HCT116 (cell line): ENCODE measurements at regions not wholly inside any gene's neighbourhood (a gene's known extent, or its start where the extent isn't known, plus 50 kb on each side); places are given as distances from the start of the nearest gene placed in this dataset.

ENCODE experiments used
- ATAC-seq: fragments of 200-7000 bp; cut with Tn5 transposase; 2 replicates; pipeline ENCODE4 v1.9.1; 2020; ENCODE audit warnings: mild to moderate bottlenecking, moderate library complexity
- BruUV-seq: library from RNA; stranded (reverse); fragments of 400-500 nt; replicated peaks from 2 replicates; lab custom pipeline; 2021; lab: Mats Ljungman, UMichigan
- CTCF ChIA-PET: fragments of 300-600 bp; sonication (Branson Sonifier 250); formaldehyde crosslinking; loops from one replicate; lab custom pipeline; 2021; ENCODE audit warnings: antibody characterized with exemption; lab: Charles Lee
- POLR2A ChIA-PET: fragments of 300-600, 350-600 bp; sonication (Branson Sonifier 250); formaldehyde crosslinking; loops from one replicate; lab custom pipeline; 2021; ENCODE audit warnings: antibody characterized with exemption; lab: Charles Lee
- RAD21 ChIA-PET, 2 experiments: fragments of 300-600 bp; sonication (Branson Sonifier 250); formaldehyde crosslinking; loops; one replicate each; lab custom pipeline; 2023; ENCODE audit warnings: low total read pairs in 2 of 2; ENCODE audit not compliant: uncharacterized antibody in 2 of 2, unreplicated experiment in 2 of 2, low non-redundant PET in 1 of 2; lab: Charles Lee
- DNase-seq: peaks from one replicate; pipeline ENCODE4 v3.0.0-alpha.2; 2010; ENCODE audit warnings: low read depth, low spot score
- H2AFZ ChIP-seq: fragments of 200-600 bp; shearing (Covaris generic), sonication (generic); 2 replicates; pipeline ENCODE4 v1.6.1; 2017; ENCODE audit warnings: low read depth, mixed run types, mixed read lengths, antibody characterized with exemption, low read length; ENCODE audit not compliant: poor library complexity, severe bottlenecking
- H3K27ac ChIP-seq: 2 replicates; pipeline ENCODE4 v1.5.1; 2012; ENCODE audit warnings: low read depth, low read length
- H3K27me3 ChIP-seq: fragments of 200-600 bp; sonication (generic); 2 replicates; pipeline ENCODE4 v1.6.1; 2016; ENCODE audit warnings: mixed run types, low read length, mixed read lengths; ENCODE audit not compliant: insufficient read depth
- H3K36me3 ChIP-seq, 2 experiments: fragments of 200-500 bp in 1 of 2; fragments of 200-600 bp in 1 of 2; sonication (Bioruptor generic) in 1 of 2; sonication (generic) in 1 of 2; 2 replicates each; pipeline versions ENCODE4 v1.5.1 to v1.6.1; 2014 to 2016; ENCODE audit warnings: low read length in 2 of 2, inconsistent platforms in 1 of 2, mixed read lengths in 1 of 2, mixed run types in 1 of 2; ENCODE audit not compliant: insufficient read depth in 2 of 2, control insufficient read depth in 1 of 2
- H3K4me1 ChIP-seq, 2 experiments: fragments of 200-600 bp in 1 of 2; sonication (generic) in 1 of 2; 2 replicates each; pipeline versions ENCODE4 v1.5.1 to v1.6.1; 2012 to 2017; ENCODE audit warnings: low read length in 2 of 2, inconsistent platforms in 1 of 2, mild to moderate bottlenecking in 1 of 2, mixed read lengths in 1 of 2, mixed run types in 1 of 2, moderate library complexity in 1 of 2; ENCODE audit not compliant: insufficient read depth in 2 of 2, control insufficient read depth in 1 of 2
- H3K4me2 ChIP-seq: fragments of 200-600 bp; sonication (generic); 2 replicates; pipeline ENCODE4 v1.6.1; 2017; ENCODE audit warnings: mixed run types, low read length, mixed read lengths
- H3K4me3 ChIP-seq, 2 experiments: fragments of 200-600 bp in 1 of 2; sonication (generic) in 1 of 2; replicated peaks in 1 of 2; 2 replicates each; pipeline ENCODE4 v1.5.1; 2011 to 2016; ENCODE audit warnings: low read length in 2 of 2, control low read depth in 1 of 2, low read depth in 1 of 2, mild to moderate bottlenecking in 1 of 2, mixed read lengths in 1 of 2, mixed run types in 1 of 2
- H3K79me2 ChIP-seq: fragments of 200-600 bp; sonication (generic); 2 replicates; pipeline ENCODE4 v1.6.1; 2017; ENCODE audit warnings: mild to moderate bottlenecking, mixed run types, low read length, moderate library complexity, mixed read lengths; ENCODE audit not compliant: insufficient read depth
- H3K9ac ChIP-seq: fragments of 200-600 bp; sonication (generic); 2 replicates; pipeline ENCODE4 v1.6.1; 2016; ENCODE audit warnings: low read length, mixed read lengths
- H3K9me2 ChIP-seq: fragments of 200-600 bp; sonication (generic), shearing (Covaris generic); 2 replicates; pipeline ENCODE4 v1.6.1; 2017; ENCODE audit warnings: mixed run types, mild to moderate bottlenecking, moderate library complexity; ENCODE audit not compliant: insufficient read depth
- H3K9me3 ChIP-seq, 2 experiments: fragments of 200-500 bp in 1 of 2; fragments of 200-600 bp in 1 of 2; sonication (Bioruptor generic) in 1 of 2; sonication (generic) in 1 of 2; 2 replicates each; pipeline ENCODE4 v1.6.1; 2014 to 2017; ENCODE audit warnings: low read length in 2 of 2, mixed read lengths in 2 of 2, inconsistent platforms in 1 of 2, low read depth in 1 of 2, mild to moderate bottlenecking in 1 of 2, mixed run types in 1 of 2, moderate library complexity in 1 of 2; ENCODE audit not compliant: control insufficient read depth in 1 of 2, insufficient read depth in 1 of 2
- H4K20me1 ChIP-seq: fragments of 200-600 bp; sonication (generic), shearing (Covaris generic); 2 replicates; pipeline ENCODE4 v1.6.1; 2017; ENCODE audit warnings: mixed run types, mild to moderate bottlenecking, moderate library complexity; ENCODE audit not compliant: insufficient read depth
- ATF3 ChIP-seq: IDR thresholded peaks from 2 replicates; pipeline ENCODE4 v1.6.1; 2012
- EGR1 ChIP-seq: IDR thresholded peaks from 2 replicates; pipeline ENCODE4 v1.6.1; 2012; ENCODE audit warnings: low read depth
- ELF1 ChIP-seq: IDR thresholded peaks from 2 replicates; pipeline ENCODE4 v1.6.1; 2012; ENCODE audit warnings: low read depth, borderline replicate concordance
- EZH2 ChIP-seq: fragments of 200-600 bp; sonication (generic); IDR thresholded peaks from 2 replicates; pipeline ENCODE4 v1.6.1; 2017; ENCODE audit warnings: antibody characterized with exemption, mixed run types
- JUND ChIP-seq: IDR thresholded peaks from 2 replicates; pipeline ENCODE4 v1.6.1; 2012
- POLR2A ChIP-seq: IDR thresholded peaks from 2 replicates; pipeline ENCODE4 v1.7.0; 2011; ENCODE audit warnings: borderline replicate concordance; ENCODE audit not compliant: insufficient read depth, insufficient read length; ENCODE audit errors: extremely low read depth
- POLR2AphosphoS5 ChIP-seq: IDR thresholded peaks from 2 replicates; pipeline ENCODE4 v1.6.1; 2011; ENCODE audit warnings: mild to moderate bottlenecking, low read depth, low read length, moderate library complexity
- RAD21 ChIP-seq: IDR thresholded peaks from 2 replicates; pipeline ENCODE4 v1.6.1; 2012; ENCODE audit warnings: low read depth, mild to moderate bottlenecking
- SIN3A ChIP-seq: IDR thresholded peaks from 2 replicates; pipeline ENCODE4 v1.6.1; 2012; ENCODE audit warnings: low read depth
- ZBTB33 ChIP-seq: IDR thresholded peaks from 2 replicates; pipeline ENCODE4 v1.6.1; 2011; ENCODE audit warnings: mild to moderate bottlenecking, low read length, moderate library complexity; ENCODE audit not compliant: insufficient replicate concordance; ENCODE audit errors: extremely low read depth
- ZFX ChIP-seq: fragments of 450-650 bp; IDR thresholded peaks from 2 replicates; pipeline ENCODE4 v1.6.1; 2017
- ZNF274 ChIP-seq: fragments of 200-500 bp; sonication (Bioruptor generic); IDR thresholded peaks from 2 replicates; pipeline ENCODE4 v1.6.1; 2014; ENCODE audit warnings: mild to moderate bottlenecking, low read depth, low read length, inconsistent platforms
- intact Hi-C: fragments of 100-400 bp; cut with micrococcal nuclease; formaldehyde crosslinking; loops from 2 replicates; pipeline ENCODE4 v1.10.0; 2022

GRCh38 chr13:110097013-110097412, 209.9 kb downstream of the COL4A1 start:
- Histone ChIP-seq H3K9me2 (no peaks in the 10 kb centered on the region), H3K9me3 (peaks cover 0 to 5% of the 10 kb centered on the region in 2 experiments; a peak in 1 of 4 replicates), H3K36me3 (no peaks in the 10 kb centered on the region), H3K4me3 (no peak overlapping the region), H3K9ac (no peak overlapping the region), H3K27me3 (no peaks in the 10 kb centered on the region), H3K4me1 (peaks cover 12 to 18% of the 10 kb centered on the region in 2 experiments; a peak in 3 of 4 replicates), H3K79me2 (no peaks in the 10 kb centered on the region), H3K4me2 (no peak overlapping the region), H2AFZ (no peak overlapping the region), H3K27ac (no peak overlapping the region), H4K20me1 (no peaks in the 10 kb centered on the region)
- TF ChIP-seq EGR1 = no peak
- TF ChIP-seq EZH2 = no peak
- TF ChIP-seq ELF1 = no peak
- POLR2A ChIA-PET = no interaction called here
- no peak for ATAC-seq
- RAD21 ChIA-PET = no interaction called here
- intact Hi-C loops = no loop called here
- no peak for DNase-seq
- CTCF ChIA-PET = no interaction called here
- no TSS peak for BruUV-seq

GRCh38 chr13:110092831-110093247, 214.1 kb downstream of the COL4A1 start:
- no peaks in the 10 kb centered on the region for H3K27me3 ChIP-seq
- no peaks in the 10 kb centered on the region for H3K9me2 ChIP-seq
- ATAC-seq (no peak), DNase-seq (no peak)
- intact Hi-C loops = no loop called here
- POLR2A ChIA-PET = no interaction called here
- H2AFZ ChIP-seq = no peak overlapping the region
- TF ChIP-seq ZNF274 = no peak
- TF ChIP-seq RAD21 = no peak
- TF ChIP-seq ZFX = no peak
- TF ChIP-seq SIN3A = no peak
- TF ChIP-seq JUND = no peak
- TF ChIP-seq ELF1 = no peak
- no peak for TF ChIP-seq POLR2A
- TF ChIP-seq EZH2 = no peak
- no peak for TF ChIP-seq ATF3
- no peak for TF ChIP-seq POLR2AphosphoS5
- TF ChIP-seq ZBTB33 = no peak
- TF ChIP-seq, all 23 proteins: peak for 0
- Histone ChIP-seq H3K9ac (no peak overlapping the region), H3K4me1 (peaks cover 12 to 18% of the 10 kb centered on the region in 2 experiments; a peak in 3 of 4 replicates), H3K79me2 (no peaks in the 10 kb centered on the region), H3K9me3 (no peaks in the 10 kb centered on the region), H3K36me3 (no peaks in the 10 kb centered on the region), H4K20me1 (no peaks in the 10 kb centered on the region), H3K27ac (no peak overlapping the region), H3K4me3 (no peak overlapping the region), H3K4me2 (no peak overlapping the region)
- no TSS peak for BruUV-seq
- ChIA-PET CTCF (no interaction called here), RAD21 (no interaction called here)
